GM21723 (cell line): ENCODE measurements at regions not wholly inside any gene's neighbourhood (a gene's known extent, or its start where the extent isn't known, plus 50 kb on each side); places are given as distances from the start of the nearest gene placed in this dataset.

Experiments used
- ATAC-seq: cut with Tn5 transposase; IDR thresholded peaks from one replicate; pipeline ENCODE4 v1.9.1; 2021; ENCODE audit warnings: mild to moderate bottlenecking, moderate library complexity; ENCODE audit not compliant: unreplicated experiment

- no peak for ATAC-seq
These were observed 148.1 kb downstream of the PPARGC1A start for GRCh38 chr4:23741681-23742191.

DNA sequence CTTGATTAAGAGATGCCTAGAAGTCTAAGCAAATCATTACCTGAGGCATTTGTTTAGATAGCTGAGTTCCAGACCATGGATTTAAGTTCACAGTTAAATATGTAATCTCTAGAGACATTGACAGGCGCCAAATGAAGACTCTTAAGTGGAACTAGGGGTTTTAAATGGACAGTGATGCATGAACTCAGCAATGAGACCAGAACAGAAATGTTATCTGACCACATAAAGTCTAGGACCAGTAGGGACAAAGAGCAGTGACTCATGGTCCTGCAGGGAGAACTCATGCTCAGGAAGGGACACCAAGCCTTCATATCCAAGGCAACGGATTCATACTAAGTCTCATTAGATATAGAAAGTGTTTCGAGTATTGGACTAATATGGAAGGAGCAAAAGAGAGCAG is 152.3 kb downstream of the PPARGC1A start:
- no peak for ATAC-seq

DNA sequence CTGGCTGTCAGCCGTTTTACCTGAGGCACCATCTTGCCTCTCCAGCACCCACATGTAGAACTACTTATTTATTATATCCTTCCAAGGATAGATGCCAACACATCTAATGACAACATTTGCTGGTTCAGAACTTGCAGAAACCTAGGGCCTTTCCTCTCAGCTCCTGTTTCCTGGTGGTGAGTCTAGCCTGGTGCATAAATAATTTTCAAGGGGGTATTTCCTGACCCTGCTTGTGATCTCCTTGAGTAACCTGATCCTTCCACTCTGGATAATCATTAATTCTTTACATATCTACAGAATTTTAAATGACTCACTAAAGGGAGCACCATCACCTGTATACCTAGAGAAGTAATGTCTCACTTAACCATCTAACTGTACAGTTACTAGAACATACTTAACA is 153.4 kb downstream of the PPARGC1A start:
- no peak for ATAC-seq

DNA sequence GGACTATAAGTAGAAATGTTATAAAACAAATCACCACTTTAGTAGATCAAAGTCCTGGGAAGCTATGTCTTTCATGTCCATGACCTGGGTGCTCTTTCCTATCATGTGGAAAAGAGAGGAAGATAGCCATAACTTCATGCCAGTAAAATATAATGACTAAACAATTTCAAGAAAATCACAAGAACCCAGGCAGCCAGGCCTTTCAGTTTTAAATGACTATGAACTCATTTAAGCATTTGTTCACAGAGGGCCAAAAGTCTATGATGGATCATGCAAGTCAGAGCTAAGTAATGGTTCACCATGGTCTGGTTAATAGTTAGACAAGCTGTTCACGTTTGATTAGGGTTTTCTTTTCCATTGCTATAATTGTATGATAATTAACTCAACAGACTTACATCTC is 155.8 kb downstream of the PPARGC1A start:
- ATAC-seq: no peak

GRCh38 chr4:23733476-23733875 is 156.4 kb downstream of the PPARGC1A start:
- ATAC-seq: no peak

- no peak for ATAC-seq
These were observed 158.8 kb downstream of the PPARGC1A start for GRCh38 chr4:23730998-23731397.

- no peak for ATAC-seq
These were observed 160.9 kb downstream of the PPARGC1A start for GRCh38 chr4:23728971-23729370.

DNA sequence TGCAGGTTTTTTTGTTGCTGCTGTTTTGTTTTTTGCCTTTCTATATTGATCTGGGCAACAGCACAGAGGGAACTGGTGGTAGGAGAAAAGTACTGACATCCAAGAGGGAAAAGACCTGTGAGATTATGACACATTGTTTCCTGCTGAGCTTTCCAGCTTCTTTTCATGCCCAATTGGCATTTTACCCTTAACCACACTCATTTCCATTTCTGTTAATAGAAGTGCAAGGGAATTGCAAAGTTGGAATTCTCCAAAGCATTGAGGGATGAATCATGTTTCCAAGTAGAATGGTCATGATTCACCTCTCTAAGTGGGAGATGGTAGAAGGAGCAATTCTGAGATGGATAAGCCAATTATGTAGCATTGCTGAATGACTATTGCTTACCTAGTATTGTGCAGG is 161.5 kb downstream of the PPARGC1A start:
- no peak for ATAC-seq

DNA sequence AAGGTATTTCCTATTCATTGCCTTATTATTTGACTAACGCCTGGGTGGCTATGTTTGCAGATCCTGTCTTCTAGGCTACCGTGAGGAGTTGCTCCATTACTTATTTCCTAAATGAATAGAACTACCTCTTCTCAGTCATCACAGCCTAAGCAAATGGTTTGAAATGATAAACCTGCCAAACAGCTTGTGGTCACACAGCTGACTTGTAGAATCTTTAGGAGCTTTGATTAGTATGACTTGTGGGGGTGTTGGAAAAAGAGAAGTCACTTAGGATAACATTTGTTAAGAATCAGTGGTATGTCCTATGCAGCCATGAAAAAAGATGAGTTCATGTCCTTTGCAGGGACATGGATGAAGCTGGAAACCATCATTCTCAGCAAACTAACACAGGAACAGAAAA is 169.3 kb downstream of the PPARGC1A start:
- no peak for ATAC-seq

- no peak for ATAC-seq
These were observed 171.4 kb downstream of the PPARGC1A start for GRCh38 chr4:23718435-23718834.

GRCh38 chr4:23717528-23718248 is 172.2 kb downstream of the PPARGC1A start:
- ATAC-seq: no peak

GRCh38 chr4:23710298-23710697 is 179.5 kb downstream of the PPARGC1A start:
- ATAC-seq: no peak

DNA sequence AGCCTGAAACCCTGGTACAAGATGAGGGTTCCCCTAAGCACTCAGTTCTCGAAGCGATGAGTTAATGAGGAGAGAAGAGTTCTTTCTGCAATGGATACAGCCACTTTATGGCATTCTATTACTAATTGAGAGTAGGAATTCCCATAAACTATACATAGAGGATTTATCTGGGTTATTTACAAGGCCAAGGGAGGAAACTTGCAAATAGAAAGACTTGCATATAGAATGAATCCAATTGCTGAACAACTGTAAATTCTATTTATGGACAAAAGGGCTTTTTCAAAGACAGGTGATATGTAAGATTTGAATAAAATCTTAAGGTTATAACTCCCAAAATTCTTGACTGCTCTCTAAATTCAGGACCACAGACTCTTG is 182.2 kb downstream of the PPARGC1A start:
- no peak for ATAC-seq

DNA sequence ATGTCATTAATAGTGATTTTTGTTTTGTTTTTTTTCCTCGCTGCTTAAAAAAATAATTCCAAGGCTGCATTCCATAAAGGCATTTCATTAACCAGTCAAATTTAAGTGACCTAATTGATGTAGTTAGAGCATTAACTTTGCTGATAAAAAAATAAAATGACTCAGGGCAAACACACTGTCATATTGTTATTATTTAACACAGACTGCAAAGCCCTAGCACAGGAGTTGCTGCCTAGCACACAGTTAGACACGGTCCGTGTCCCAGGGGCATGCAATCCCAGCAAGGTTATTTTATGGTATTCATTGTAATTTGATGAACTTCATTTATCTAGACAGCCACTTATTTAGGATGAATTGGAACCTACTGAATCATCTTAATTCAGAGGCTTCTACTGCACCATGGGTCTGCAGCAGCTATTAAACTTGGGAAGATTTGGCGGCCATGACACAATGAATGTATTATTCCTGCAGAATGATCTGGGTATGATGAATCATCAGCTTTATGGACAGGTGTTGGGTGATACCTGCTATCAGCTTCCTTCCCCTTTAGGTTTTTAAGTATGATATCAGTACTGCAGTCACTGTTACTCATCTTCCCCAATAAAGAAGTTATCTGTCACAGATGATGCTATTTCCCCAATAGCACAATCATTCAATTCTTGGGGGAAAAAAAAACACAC is 182.7 kb downstream of the PPARGC1A start:
- no peak for ATAC-seq

DNA sequence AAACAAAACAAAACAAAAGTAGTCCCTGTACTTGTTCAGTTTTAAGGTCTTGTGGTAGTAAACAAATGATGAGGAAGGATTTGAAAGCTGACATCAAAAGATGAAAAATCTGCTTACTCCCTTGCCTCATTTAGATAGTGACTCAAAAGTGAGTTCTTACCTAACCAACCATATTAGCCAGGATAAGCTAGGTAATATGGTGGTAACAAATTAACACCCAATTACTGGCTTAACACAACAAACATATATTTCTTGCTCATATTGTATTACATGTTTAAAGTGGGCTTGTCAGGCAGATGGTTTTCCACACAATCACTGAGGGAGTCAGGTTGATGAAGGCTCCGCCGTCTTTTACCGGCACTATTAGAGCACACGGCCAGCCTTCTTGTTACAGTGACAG is 189.7 kb downstream of the PPARGC1A start:
- ATAC-seq: no peak

GRCh38 chr4:23697722-23698121 is 192.1 kb downstream of the PPARGC1A start:
- ATAC-seq: no peak

- ATAC-seq: no peak
These were observed 192.8 kb downstream of the PPARGC1A start for GRCh38 chr4:23697001-23697528.

DNA sequence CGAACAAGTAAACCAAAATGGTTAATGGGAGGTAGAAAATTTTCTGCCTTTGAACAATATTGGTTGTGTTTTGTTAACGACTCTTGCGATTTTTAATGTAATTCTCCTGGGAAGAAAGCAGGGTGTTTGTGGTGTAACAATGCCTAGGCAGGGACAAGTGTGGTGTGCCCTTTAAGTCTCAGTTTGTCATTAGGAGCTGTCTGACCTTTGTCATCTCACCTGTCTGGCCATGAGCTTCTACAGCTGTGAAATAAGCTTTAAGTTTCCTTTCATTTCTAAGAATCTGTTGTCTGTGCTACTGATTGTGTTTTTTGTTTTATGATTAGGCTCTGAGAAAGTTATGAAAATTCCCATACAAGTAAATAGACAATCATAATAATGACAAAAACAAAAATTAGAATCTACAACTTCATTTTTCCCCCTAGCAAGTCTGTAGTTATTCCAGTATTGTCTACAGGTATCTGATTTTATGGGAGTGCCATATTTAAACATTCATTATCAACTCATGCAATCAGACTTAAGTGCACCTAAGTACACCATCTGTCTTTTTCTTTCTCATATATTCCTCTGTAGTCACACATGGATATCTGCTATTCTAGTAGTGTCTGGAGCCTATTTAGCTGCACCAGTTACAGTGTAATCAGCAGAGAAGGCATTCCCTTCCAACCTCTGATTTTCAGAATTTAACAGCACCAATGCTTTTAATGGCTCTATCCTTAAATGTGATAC is 203.5 kb downstream of the PPARGC1A start:
- ATAC-seq: no peak

- ATAC-seq: no peak
These were observed 204.4 kb downstream of the PPARGC1A start for GRCh38 chr4:23685471-23685870.

DNA sequence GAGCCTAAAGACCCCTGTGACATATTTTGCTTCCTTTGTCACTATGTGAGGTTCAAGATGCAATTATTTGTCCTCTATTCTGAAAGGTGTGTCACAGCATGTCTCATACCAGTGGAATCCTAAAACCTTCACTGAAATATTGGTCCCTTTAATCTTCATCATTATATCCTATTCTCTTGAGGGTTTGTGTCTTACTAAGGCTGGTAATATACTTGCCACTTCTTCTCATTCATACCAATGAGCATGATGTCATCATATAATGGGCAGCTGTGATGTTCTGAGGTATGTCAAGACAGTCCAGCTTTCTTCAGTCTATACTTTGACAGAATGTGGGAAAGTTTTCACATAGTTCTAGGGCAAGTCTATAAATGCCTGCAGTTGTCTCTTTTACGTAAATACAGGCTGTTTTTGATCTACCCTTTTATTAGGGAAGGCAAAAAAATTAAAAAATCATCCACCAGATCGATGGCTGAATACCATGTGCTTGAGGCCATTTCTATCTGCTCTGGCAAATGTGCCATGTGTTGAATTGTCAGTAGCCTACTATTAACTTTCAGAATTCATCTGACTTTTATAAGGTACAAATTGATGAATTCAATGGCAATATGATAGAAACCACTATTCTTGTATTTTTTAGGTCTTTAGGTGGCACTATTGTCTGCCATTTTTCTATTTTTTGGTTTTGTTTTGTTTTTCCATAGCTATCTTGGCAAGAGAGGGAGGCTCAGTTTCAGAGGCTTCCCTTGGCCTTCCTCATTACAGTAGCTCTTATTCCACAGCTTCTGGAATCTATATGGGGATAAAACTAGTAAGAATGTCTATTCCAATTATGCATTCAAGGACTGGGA is 209.0 kb downstream of the PPARGC1A start:
- ATAC-seq: no peak

DNA sequence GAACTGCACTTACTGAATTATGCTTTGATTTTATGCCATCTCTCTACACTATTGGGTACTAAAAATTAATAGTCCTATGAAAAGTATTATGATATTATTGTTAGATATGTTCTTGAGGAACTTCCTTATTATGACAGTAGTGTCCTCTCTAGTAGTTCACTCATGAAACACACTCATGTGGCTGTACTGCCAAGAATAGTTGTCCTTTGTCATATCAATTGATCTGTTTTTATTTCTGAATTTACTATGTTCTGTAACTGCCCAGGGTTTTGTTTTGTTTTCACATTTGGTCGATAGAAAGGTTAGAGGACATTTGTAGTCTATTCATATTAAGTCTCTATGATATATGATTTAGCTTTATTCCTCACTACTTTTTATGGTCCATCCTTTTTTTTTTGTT is 215.2 kb downstream of the PPARGC1A start:
- no peak for ATAC-seq
